PC-9 (cell line): ENCODE measurements at regions not wholly inside any gene's neighbourhood (a gene's known extent, or its start where the extent isn't known, plus 50 kb on each side); places are given as distances from the start of the nearest gene placed in this dataset.
"Not testable (repeated sequence)": the region's sequence is repeated elsewhere in the genome, so short reads cannot be mapped to it uniquely, and the experiment has no call there.

Experiments used
- BruUV-seq: library from RNA; stranded (reverse); fragments of 400-500 nt; replicated peaks from 2 replicates; lab custom pipeline; 2021; lab: Mats Ljungman, UMichigan
- CTCF ChIA-PET: fragments of 300-600 bp; sonication (Branson Sonifier 250); formaldehyde crosslinking; loops from one replicate; lab custom pipeline; 2022; ENCODE audit warnings: antibody characterized with exemption; lab: Charles Lee
- POLR2A ChIA-PET: fragments of 300-600 bp; sonication (Branson Sonifier 250); formaldehyde crosslinking; loops from one replicate; lab custom pipeline; 2022; ENCODE audit warnings: antibody characterized with exemption; ENCODE audit not compliant: unreplicated experiment; lab: Charles Lee
- DNase-seq, 2 experiments: peaks; one replicate each; pipeline versions ENCODE4 v3.0.0 to v3.0.0-alpha.2; 2015 to 2022; ENCODE audit warnings: mixed read lengths in 1 of 2
- H2AFZ ChIP-seq: fragments of 200-600 bp; sonication (generic); 2 replicates; pipeline ENCODE4 v1.8.1; 2017; ENCODE audit warnings: antibody characterized with exemption
- H3F3A ChIP-seq: fragments of 200-600 bp; sonication (generic); 2 replicates; pipeline ENCODE4 v1.8.1; 2017; ENCODE audit warnings: antibody characterized with exemption, mild to moderate bottlenecking, low read depth; ENCODE audit not compliant: insufficient read depth
- H3K27ac ChIP-seq: fragments of 200-600 bp; sonication (generic); 2 replicates; pipeline ENCODE4 v1.6.1; 2016; ENCODE audit warnings: mixed run types
- H3K27me3 ChIP-seq: fragments of 200-600 bp; sonication (generic); 2 replicates; pipeline ENCODE4 v1.6.1; 2016; ENCODE audit warnings: low read depth, mixed run types; ENCODE audit not compliant: insufficient read depth
- H3K36me3 ChIP-seq: fragments of 200-600 bp; sonication (generic); 2 replicates; pipeline ENCODE4 v1.6.1; 2016; ENCODE audit warnings: low read depth, mixed run types
- H3K4me1 ChIP-seq: fragments of 200-600 bp; sonication (generic); replicated peaks from 2 replicates; pipeline ENCODE4 v1.6.1; 2016; ENCODE audit warnings: mixed run types; ENCODE audit not compliant: insufficient read depth
- H3K4me2 ChIP-seq: fragments of 200-600 bp; sonication (generic); 2 replicates; pipeline ENCODE4 v1.6.1; 2017; ENCODE audit warnings: mixed run types
- H3K4me3 ChIP-seq: fragments of 200-600 bp; sonication (generic); 2 replicates; pipeline ENCODE4 v1.6.1; 2016; ENCODE audit warnings: mixed run types
- H3K79me2 ChIP-seq: fragments of 200-600 bp; sonication (generic); 2 replicates; pipeline ENCODE4 v1.6.1; 2017; ENCODE audit warnings: low read depth, mixed run types
- H3K9me2 ChIP-seq: fragments of 200-600 bp; sonication (generic); 2 replicates; pipeline ENCODE4 v1.8.1; 2017; ENCODE audit warnings: mild to moderate bottlenecking; ENCODE audit not compliant: insufficient read depth
- H3K9me3 ChIP-seq: fragments of 200-600 bp; sonication (generic); 2 replicates; pipeline ENCODE4 v1.8.1; 2016; ENCODE audit warnings: low read depth; ENCODE audit not compliant: insufficient read depth
- H4K20me1 ChIP-seq: fragments of 200-600 bp; sonication (generic); 2 replicates; pipeline ENCODE4 v1.8.1; 2017; ENCODE audit not compliant: insufficient read depth
- intact Hi-C: fragments of 100-400 bp; cut with micrococcal nuclease; formaldehyde crosslinking; loops from one replicate; pipeline ENCODE4 v1.10.0; 2022; ENCODE audit not compliant: unreplicated experiment

- H3K36me3 ChIP-seq, CTCF ChIA-PET, H3K79me2 ChIP-seq, POLR2A ChIA-PET, H3K9me2 ChIP-seq, H2AFZ ChIP-seq, H3K4me1 ChIP-seq, DNase-seq, H3K27ac ChIP-seq, H3K27me3 ChIP-seq, intact Hi-C loops, H4K20me1 ChIP-seq, H3K4me2 ChIP-seq, BruUV-seq, H3F3A ChIP-seq, H3K9me3 ChIP-seq, H3K4me3 ChIP-seq: not testable (repeated sequence)
Observed at GRCh38 chr13:18277372-18277771, 904.3 kb downstream of the TUBA3C start.

GRCh38 chr13:18276280-18276679 lies 905.3 kb downstream of the TUBA3C start:
- H3K9me3 ChIP-seq, H3K27me3 ChIP-seq, H3F3A ChIP-seq, H3K4me1 ChIP-seq, BruUV-seq, DNase-seq, H4K20me1 ChIP-seq, H3K9me2 ChIP-seq, H3K4me2 ChIP-seq, H3K4me3 ChIP-seq, H3K79me2 ChIP-seq, H2AFZ ChIP-seq, intact Hi-C loops, CTCF ChIA-PET, H3K36me3 ChIP-seq, H3K27ac ChIP-seq, POLR2A ChIA-PET: not testable (repeated sequence)

GRCh38 chr13:18273785-18274514 lies 907.7 kb downstream of the TUBA3C start:
- intact Hi-C loops, H3K27ac ChIP-seq, H3K4me3 ChIP-seq, POLR2A ChIA-PET, H3K36me3 ChIP-seq, DNase-seq, CTCF ChIA-PET, H3K9me3 ChIP-seq, H4K20me1 ChIP-seq, H3K4me2 ChIP-seq, H3K9me2 ChIP-seq, H3F3A ChIP-seq, H3K79me2 ChIP-seq, H2AFZ ChIP-seq, BruUV-seq, H3K4me1 ChIP-seq, H3K27me3 ChIP-seq: not testable (repeated sequence)

DNA sequence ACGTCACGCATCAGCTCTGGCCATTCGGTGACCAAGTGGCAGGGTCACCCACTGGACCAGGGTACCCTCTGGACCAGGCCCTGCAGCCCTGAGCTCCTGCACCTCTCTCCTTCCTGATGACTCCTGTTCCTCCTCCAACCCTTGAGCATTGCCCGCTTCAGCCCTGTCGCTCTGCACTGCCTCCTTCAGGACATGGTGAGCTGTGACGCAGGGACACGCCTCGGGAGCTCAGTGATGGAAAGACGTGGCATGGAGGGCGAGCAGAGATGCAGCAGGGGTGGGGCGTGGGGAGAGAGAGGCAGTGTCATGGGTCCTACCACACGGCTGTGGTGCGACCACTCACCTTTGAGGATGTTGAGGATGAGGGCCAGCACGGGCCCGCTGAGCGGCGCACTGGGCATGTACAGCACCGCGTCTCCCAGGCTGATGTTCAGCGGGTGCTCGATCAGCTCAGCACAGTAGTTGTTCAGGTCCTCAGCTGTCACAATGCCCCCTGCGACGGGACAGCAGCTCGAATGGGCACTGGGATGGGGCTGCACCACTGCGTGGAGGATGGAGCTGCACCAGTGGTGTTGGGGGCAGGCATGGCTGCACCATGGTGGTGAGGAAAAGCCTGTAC lies 922.7 kb downstream of the TUBA3C start:
- BruUV-seq, CTCF ChIA-PET, H3F3A ChIP-seq, H3K36me3 ChIP-seq, intact Hi-C loops, H3K79me2 ChIP-seq, H3K9me3 ChIP-seq, DNase-seq, H3K27ac ChIP-seq, H3K4me3 ChIP-seq, H3K4me2 ChIP-seq, H2AFZ ChIP-seq, H3K9me2 ChIP-seq, H4K20me1 ChIP-seq, POLR2A ChIA-PET, H3K4me1 ChIP-seq, H3K27me3 ChIP-seq: not testable (repeated sequence)

DNA sequence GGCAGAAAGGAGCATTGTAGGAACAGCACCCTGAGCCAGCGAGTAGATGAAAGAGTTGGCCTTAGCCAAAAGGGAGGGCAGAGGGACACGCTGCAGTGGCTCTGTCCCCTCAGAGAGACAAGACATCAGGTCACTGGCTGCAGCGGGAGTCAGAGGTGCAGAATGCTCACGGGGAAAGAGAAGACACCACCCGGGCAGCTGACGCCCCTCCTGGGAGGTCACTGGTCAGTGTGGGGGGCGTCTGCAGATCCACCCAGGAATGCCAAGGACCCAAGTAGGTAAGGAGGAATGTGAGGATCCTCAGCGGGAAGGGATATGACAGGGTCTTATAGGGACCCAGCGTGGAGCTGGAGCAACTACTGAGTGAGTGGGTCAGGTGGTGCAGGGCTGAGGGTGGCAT lies 923.9 kb downstream of the TUBA3C start:
- H3K27me3 ChIP-seq, H3K9me2 ChIP-seq, BruUV-seq, H3K27ac ChIP-seq, H3K4me2 ChIP-seq, CTCF ChIA-PET, DNase-seq, H3K36me3 ChIP-seq, H3K4me3 ChIP-seq, H3F3A ChIP-seq, H3K9me3 ChIP-seq, H3K4me1 ChIP-seq, H4K20me1 ChIP-seq, H3K79me2 ChIP-seq, intact Hi-C loops, H2AFZ ChIP-seq, POLR2A ChIA-PET: not testable (repeated sequence)
